Activated CD8-positive, alpha-beta T cell treated with anti-CD3 and anti-CD28 coated beads for 36 hours (primary cell): ENCODE measurements at regions not wholly inside any gene's neighbourhood (a gene's known extent, or its start where the extent isn't known, plus 50 kb on each side); places are given as distances from the start of the nearest gene placed in this dataset.

ENCODE experiments used
- ATAC-seq: fragments of 200-7000 bp; cut with Tn5 transposase; one replicate; pipeline ENCODE4 v1.10.0; 2021; ENCODE audit warnings: mild to moderate bottlenecking, moderate library complexity
- CTCF ChIA-PET: fragments of 350-600 bp; sonication (Branson Sonifier 250); formaldehyde crosslinking; loops from one replicate; lab custom pipeline; 2021; ENCODE audit warnings: antibody characterized with exemption; lab: Charles Lee
- POLR2A ChIA-PET: fragments of 350-600 bp; sonication (Branson Sonifier 250); formaldehyde crosslinking; loops from one replicate; lab custom pipeline; 2021; ENCODE audit warnings: antibody characterized with exemption; lab: Charles Lee
- DNase-seq: peaks from one replicate; pipeline ENCODE4 v3.0.0-alpha.2; 2020
- H3K27ac Mint-ChIP-seq: one replicate; pipeline ENCODE4 v1.8.0; 2021; ENCODE audit warnings: mild to moderate bottlenecking, mixed read lengths
- H3K27me3 Mint-ChIP-seq: one replicate; pipeline ENCODE4 v1.8.0; 2021; ENCODE audit warnings: mixed read lengths
- H3K36me3 Mint-ChIP-seq: one replicate; pipeline ENCODE4 v1.8.0; 2021; ENCODE audit warnings: low read depth, mixed read lengths
- H3K4me1 Mint-ChIP-seq: one replicate; pipeline ENCODE4 v1.8.0; 2021; ENCODE audit warnings: low read depth, mixed read lengths
- H3K4me3 Mint-ChIP-seq: one replicate; pipeline ENCODE4 v1.8.0; 2021; ENCODE audit warnings: mild to moderate bottlenecking, moderate library complexity, mixed read lengths
- H3K9me3 Mint-ChIP-seq: one replicate; pipeline ENCODE4 v1.8.0; 2021; ENCODE audit warnings: mixed read lengths
- CTCF ChIP-seq: fragments of 200-600 bp; IDR thresholded peaks from one replicate; pipeline ENCODE4 v1.8.0; 2022; ENCODE audit warnings: antibody characterized with exemption, mild to moderate bottlenecking
- intact Hi-C: fragments of 100-400 bp; cut with micrococcal nuclease; formaldehyde crosslinking; loops from one replicate; pipeline ENCODE4 v1.10.0; 2022

DNA sequence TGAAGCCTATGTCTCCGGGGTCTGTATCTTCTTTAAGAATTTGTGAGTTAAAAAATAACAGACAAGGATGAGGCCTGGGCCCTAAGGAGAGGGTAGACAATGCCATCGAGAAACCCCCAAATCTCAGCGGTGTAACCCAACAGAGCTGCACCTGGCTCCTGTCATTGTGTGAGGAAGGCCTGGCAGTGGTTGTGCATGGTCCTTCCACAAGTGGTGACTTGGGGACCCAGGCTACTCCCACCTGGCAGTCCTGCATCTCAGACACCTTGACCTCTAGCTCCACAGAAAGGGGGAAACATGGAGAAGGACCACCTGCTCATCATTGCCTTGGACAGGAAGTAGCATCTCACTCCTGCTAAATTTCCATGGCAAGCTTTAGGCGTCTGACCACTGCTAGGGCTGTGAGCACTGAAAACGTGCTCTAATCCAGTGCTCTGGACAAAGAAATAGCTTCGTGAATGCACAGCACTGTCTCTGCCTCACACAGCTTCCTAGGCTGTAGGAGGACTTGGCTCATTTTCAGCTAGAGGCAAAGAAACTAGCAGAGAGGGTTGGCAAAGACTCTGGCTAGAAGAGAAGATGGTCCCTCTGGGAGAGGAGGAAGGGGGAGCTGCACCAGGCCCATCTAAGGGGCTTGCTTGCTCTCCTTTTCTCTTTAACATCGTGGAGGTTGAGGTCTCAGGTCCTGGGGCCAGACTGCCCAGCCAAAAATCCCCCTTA is 273.9 kb upstream of the ZMIZ1 start:
- H3K9me3 Mint-ChIP-seq, result no peaks in the 10 kb centered on the region
- no peak overlapping the region for H3K27ac Mint-ChIP-seq
- ChIA-PET POLR2A (interaction anchor here (1.3 kb wide), 1 partner anchor 17 kb away, joined by 3 read pairs; no protein-coding TSS in a partner anchor), CTCF (interaction anchor here (1.2 kb wide), 1 partner anchor 9 kb away, joined by 3 read pairs; no protein-coding TSS in a partner anchor)
- no peak for ATAC-seq
- H3K4me3 Mint-ChIP-seq, result no peak overlapping the region
- H3K27me3 Mint-ChIP-seq, result peaks cover 5% of the 10 kb centered on the region
- intact Hi-C loops, result no loop called here
- no peaks in the 10 kb centered on the region for H3K36me3 Mint-ChIP-seq
- no peak for DNase-seq
- no peaks in the 10 kb centered on the region for H3K4me1 Mint-ChIP-seq
- no peak for TF ChIP-seq CTCF

DNA sequence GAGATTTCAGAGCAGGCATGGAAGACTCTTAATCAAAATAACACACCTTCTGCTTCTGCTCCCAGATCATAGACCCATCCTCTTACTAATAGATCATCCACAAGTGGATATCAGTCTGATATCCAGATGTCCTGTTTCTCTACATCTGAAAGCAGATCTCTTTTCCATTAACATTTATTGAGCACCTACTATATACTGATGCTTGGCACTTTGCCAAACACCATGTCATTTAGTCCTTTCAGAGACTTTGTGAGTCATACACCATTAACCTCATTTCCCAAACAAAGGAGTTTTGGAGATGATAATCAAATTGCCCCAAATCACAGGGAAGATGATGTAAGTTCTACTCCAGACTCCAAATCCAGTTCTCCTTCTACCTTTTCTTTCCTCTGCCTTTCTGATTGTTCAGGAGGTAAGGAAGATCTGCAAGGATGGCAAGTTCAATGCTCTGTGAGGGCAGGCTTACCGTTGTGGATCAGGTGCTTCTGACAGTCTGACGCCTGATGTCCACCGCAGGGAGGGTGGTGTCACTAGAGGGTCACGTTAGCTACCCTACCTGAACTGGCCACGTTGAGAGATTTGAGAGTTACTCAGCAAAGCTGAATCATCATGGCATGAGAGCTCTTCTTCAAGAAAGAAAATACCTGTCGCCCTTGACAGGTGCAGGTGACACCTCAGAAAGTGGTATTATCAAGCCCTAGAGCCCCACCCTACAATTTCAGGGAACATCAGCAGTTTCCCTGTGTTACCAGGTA is 269.6 kb upstream of the ZMIZ1 start:
- Mint-ChIP-seq H3K27ac (no peak overlapping the region), H3K36me3 (no peaks in the 10 kb centered on the region), H3K27me3 (peaks cover 2% of the 10 kb centered on the region), H3K9me3 (no peaks in the 10 kb centered on the region), H3K4me1 (no peaks in the 10 kb centered on the region), H3K4me3 (no peak overlapping the region)
- ChIA-PET POLR2A (no interaction called here), CTCF (no interaction called here)
- intact Hi-C loops, result no loop called here
- ATAC-seq (no peak), DNase-seq (no peak)
- no peak for TF ChIP-seq CTCF

GRCh38 chr10:78800006-78800405 is 268.8 kb upstream of the ZMIZ1 start:
- no peak for DNase-seq
- Mint-ChIP-seq H3K27me3 (peaks cover 2% of the 10 kb centered on the region), H3K4me3 (no peak overlapping the region), H3K27ac (no peak overlapping the region), H3K9me3 (no peaks in the 10 kb centered on the region), H3K36me3 (no peaks in the 10 kb centered on the region), H3K4me1 (no peaks in the 10 kb centered on the region)
- ChIA-PET CTCF (no interaction called here), POLR2A (no interaction called here)
- intact Hi-C loops, result no loop called here
- no peak for ATAC-seq
- TF ChIP-seq CTCF, result no peak

DNA sequence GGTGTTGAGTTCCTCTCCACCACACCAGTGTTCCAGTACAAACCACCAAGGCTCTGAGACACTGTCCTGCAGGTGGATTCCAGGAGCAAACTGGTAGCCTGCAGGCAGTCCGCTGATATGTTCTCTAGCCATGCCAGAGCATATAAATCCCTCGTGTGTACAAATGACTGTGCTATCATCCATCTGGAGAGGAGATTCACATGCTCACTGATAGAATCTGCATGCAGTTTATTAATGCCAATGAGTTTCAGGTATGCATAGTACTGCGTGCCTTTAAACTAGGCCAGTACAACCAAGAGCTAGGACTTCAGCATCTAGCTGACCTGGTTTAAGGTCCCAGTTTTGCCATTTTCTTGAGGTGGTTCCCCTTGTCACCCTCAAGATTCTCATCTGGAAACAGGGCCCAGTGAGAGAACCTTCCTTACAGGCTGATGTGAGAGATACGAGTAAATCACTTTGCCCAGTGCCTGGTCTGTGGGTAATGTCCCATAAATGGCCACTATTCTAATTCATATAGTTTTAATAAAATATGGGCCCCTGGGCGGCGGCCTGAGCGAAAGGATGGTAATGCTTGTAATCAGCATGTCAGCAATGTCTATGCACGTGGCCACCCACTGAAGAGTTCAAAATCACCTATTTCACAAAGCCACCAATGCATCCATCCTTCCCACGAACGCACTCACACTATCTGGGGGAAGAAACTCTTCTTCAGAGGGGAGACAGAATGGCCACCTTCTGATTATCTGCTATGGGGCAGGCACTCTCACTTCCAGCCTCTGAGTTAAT is 268.0 kb upstream of the ZMIZ1 start:
- ChIA-PET CTCF (no interaction called here), POLR2A (no interaction called here)
- DNase-seq (no peak), ATAC-seq (no peak)
- TF ChIP-seq CTCF, result no peak
- Mint-ChIP-seq H3K4me1 (no peaks in the 10 kb centered on the region), H3K4me3 (no peak overlapping the region), H3K9me3 (no peaks in the 10 kb centered on the region), H3K36me3 (no peaks in the 10 kb centered on the region), H3K27ac (no peak overlapping the region), H3K27me3 (peaks cover 2% of the 10 kb centered on the region)
- intact Hi-C loops, result no loop called here
